HG02970 (cell line): ENCODE measurements at regions not wholly inside any gene's neighbourhood (a gene's known extent, or its start where the extent isn't known, plus 50 kb on each side); places are given as distances from the start of the nearest gene placed in this dataset.
"Not testable (repeated sequence)": the region's sequence is repeated elsewhere in the genome, so short reads cannot be mapped to it uniquely, and the experiment has no call there.

Experiments
- ATAC-seq: cut with Tn5 transposase; IDR thresholded peaks from one replicate; pipeline ENCODE4 v1.9.1; 2021; ENCODE audit warnings: mild to moderate bottlenecking, moderate library complexity, moderate number of reproducible peaks; ENCODE audit not compliant: unreplicated experiment, low FRiP score

- ATAC-seq: no peak
Measured at GRCh38 chr18:70758780-70759179, 469.9 kb downstream of the SOCS6 start.

GRCh38 chr18:70754486-70754885, 465.6 kb downstream of the SOCS6 start:
- no peak for ATAC-seq

DNA sequence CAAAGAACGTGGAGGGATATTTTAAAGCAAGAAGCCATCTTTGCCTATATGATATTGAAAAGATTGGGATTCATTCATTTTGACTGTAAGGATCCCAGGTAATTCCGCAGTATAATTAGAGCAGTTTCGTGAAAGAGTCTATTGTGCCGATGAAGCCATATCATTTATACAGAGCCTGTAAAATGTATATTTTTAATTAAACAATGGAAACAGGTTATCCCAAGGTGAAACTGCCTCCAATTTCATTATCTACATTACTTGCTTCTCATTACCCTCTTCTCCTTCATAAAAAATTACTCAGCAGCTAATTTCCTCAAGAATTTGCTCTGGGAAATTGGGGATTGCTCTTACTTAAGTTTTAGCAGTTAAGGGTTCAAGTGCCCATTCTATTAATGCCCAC, 444.1 kb downstream of the SOCS6 start:
- ATAC-seq: no peak

GRCh38 chr18:70732188-70732587, 443.3 kb downstream of the SOCS6 start:
- no peak for ATAC-seq

DNA sequence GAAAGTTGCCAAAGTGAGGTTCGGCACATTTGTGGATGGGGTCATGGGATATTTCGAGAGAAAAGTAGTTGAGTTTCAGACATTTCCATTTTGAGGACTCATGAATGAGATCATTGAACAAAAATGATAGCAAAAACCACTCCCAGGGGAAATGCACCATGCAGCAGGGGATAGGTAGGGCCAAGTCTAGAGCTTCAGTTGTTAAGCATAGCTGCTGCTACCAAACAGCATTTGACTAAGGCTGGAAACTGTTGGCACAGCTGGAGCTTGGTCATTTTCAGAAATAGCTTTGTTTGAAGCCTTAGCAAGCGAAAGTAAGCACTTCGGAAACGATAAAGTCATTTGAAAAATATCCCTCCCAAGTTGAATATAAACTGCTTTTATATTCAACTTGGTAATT, 431.8 kb downstream of the SOCS6 start:
- no peak for ATAC-seq

- ATAC-seq: no peak
Measured at GRCh38 chr18:70709720-70710119, 420.9 kb downstream of the SOCS6 start.

DNA sequence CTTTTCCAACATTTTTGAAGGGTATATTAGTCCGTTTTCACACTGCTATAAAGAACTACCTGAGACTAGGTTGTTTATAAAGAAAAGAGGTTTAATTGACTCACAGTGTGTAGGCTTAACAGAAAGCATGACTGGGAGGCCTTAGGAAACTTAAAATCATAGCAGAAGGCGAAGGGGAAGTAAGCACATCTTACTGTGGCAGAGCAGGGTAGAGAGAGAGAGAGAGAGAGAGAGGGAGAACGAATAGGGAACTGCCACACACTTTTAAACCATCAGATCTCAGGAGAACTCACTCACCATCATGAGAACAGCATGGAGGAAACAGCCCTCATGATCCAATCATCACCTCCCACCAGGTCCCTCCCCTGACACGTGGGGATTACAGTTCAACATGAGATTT, 420.3 kb downstream of the SOCS6 start:
- no peak for ATAC-seq

GRCh38 chr18:70705831-70706416, 417.1 kb downstream of the SOCS6 start:
- no peak for ATAC-seq

GRCh38 chr18:70700496-70700895, 411.7 kb downstream of the SOCS6 start:
- ATAC-seq: no peak

GRCh38 chr18:70698574-70698973, 409.7 kb downstream of the SOCS6 start:
- no peak for ATAC-seq

DNA sequence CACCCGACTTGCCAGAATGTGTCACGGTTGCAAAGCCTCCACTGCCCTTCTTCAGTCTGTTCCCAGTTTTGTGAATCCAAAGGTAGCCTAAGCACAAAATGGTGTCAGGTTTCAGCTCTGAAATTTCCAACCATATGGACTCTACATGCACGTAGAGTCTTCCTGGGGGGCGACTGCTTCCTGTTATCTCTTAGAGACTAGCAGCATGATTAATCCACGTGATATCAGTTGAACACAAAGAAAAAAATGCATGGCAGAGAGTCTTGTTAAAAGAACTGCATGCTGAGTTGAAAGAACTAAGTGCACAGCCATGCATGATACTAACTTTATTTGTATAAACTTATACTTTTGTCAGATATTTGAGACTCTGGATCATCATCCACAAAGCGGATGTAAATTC, 404.4 kb downstream of the SOCS6 start:
- ATAC-seq: no peak

DNA sequence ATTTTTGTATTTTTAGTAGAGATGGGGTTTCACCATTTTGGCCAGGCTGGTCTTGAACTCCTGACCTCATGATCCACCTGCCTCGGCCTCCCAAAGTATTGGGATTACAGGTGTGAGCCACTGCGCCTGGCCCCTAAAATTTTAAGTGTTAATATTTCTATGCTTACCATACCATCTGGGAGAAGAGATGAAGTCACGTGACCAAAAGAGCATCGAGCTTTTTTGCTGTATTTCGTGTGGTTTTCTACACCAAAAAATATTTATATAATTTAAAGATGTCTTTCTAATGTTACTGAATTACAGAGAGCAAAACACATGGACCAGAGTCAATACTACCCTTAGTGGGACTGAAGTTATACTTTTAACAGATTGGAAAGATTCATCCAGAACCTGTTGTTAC, 400.9 kb downstream of the SOCS6 start:
- not testable (repeated sequence) for ATAC-seq

GRCh38 chr18:70688286-70688685, 399.4 kb downstream of the SOCS6 start:
- ATAC-seq: no peak

GRCh38 chr18:70684821-70685220, 396.0 kb downstream of the SOCS6 start:
- ATAC-seq: no peak

- no peak for ATAC-seq
Measured at GRCh38 chr18:70683263-70683662, 394.4 kb downstream of the SOCS6 start.

DNA sequence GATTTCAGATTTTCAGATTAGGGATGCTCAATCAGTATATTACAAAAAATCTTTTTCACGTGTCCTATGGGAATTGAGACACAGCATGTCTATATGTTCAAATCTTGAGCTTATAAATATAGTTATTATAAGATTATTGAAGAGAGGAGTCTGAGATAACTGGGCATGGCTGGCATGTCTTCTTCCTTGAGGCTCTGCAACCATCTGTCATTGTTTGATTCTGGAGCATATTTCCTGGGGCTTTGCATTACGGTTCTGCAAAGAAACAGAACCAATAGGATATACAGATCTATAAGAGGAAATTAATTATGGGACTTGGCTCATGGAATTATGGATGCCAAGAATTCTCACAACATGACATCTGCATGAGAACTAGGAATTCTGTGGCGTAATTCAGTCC, 386.1 kb downstream of the SOCS6 start:
- no peak for ATAC-seq

DNA sequence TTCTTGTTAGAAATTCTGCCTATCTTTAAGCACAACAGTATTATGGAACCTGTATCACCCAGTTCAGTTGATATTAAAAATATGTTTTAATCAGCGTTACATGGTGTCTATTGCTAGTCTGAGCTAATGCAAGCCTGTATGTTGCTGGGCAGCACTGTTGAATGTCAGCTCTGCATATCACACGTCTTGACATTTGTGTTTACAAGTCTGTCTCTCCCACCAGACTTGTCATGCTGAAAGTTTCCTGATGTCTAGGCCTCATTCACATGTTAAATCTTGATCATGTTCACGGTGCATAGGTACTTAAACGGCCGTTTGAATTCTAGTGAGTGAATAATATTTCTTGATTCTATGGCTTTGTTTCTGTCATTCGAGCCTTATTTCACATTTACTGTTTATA, 385.0 kb downstream of the SOCS6 start:
- ATAC-seq: no peak

DNA sequence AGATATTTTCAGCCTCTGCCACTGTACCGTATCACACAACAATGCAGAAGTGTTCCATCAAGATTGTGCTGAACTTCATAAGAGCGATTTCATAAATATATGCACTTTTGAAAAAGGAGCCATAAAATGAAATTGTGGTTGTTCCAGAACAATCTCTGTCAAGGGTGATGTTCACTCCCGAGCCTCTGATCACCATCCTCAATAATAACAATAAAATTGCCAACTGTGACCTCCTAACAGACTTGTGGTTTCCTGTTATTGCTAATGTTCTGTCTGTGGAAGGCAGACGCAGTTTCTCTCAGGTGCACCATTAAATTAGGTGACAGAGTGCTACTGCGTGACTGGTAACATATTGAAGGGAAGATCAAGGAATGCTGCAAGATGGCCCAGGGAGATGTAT, 383.7 kb downstream of the SOCS6 start:
- no peak for ATAC-seq

- no peak for ATAC-seq
Measured at GRCh38 chr18:70671889-70672565, 383.2 kb downstream of the SOCS6 start.

DNA sequence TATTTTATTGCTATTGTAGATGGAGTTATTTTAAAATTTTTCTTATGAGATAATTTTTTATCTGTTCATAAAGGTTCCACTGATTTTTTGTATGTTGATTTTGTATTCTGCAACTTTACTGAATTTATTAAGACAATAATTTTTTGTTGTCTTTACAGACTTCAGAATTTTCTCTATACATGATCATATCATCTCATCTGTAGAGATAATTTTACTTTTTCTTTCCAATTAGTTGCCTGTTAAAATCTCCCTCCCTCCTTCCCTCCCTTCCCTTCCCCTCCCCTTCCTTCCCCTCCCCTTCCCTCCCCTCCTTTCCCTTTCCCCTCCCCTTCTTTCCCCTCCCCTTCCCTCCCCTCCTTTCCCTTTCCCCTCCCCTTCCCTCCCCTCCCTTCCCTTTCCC, 378.1 kb downstream of the SOCS6 start:
- ATAC-seq: no peak

- no peak for ATAC-seq
Measured at GRCh38 chr18:70663141-70663540, 374.3 kb downstream of the SOCS6 start.

DNA sequence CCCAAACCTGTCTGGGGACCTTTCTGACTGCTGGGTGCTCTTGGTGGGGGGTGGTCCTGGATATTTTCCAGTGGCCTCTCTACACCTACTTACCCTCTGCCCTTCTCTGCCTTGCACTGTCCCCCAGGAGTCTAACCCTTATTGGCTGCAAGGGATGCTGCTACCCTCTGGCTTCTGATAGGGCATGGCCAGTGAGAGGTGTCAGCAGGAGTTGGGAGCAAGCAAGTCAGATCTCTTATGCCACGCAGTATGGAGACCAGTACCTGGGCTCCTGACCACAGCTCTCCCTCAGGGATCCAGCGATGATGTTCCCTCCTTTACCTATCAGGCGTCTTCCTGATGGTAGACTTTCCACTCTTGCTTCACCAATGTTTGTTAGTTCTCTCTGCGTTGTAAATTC, 373.7 kb downstream of the SOCS6 start:
- no peak for ATAC-seq
